NCI-H2227 (cell line): ENCODE measurements at regions not wholly inside any gene's neighbourhood (a gene's known extent, or its start where the extent isn't known, plus 50 kb on each side); places are given as distances from the start of the nearest gene placed in this dataset.
"Not testable (repeated sequence)": the region's sequence is repeated elsewhere in the genome, so short reads cannot be mapped to it uniquely, and the experiment has no call there.

Experiments
- DNase-seq: peaks from one replicate; lab custom pipeline; 2025; ENCODE audit not compliant: unreplicated experiment; lab: John Stamatoyannopoulos, UW

- no peak for DNase-seq
These were observed 1182.3 kb downstream of the EFNA5 start for GRCh38 chr5:106488407-106488806.

- DNase-seq = no peak
These were observed 1189.4 kb downstream of the EFNA5 start for GRCh38 chr5:106481374-106481773.

- no peak for DNase-seq
These were observed 1194.1 kb downstream of the EFNA5 start for GRCh38 chr5:106476630-106477029.

- DNase-seq = no peak
These were observed 1196.7 kb downstream of the EFNA5 start for GRCh38 chr5:106474066-106474465.

GRCh38 chr5:106459541-106459940 lies 1211.2 kb downstream of the EFNA5 start:
- no peak for DNase-seq

GRCh38 chr5:106454651-106455415 lies 1215.9 kb downstream of the EFNA5 start:
- no peak for DNase-seq

- no peak for DNase-seq
These were observed 1216.7 kb downstream of the EFNA5 start for GRCh38 chr5:106454050-106454449.

- DNase-seq = no peak
These were observed 1218.7 kb downstream of the EFNA5 start for GRCh38 chr5:106451998-106452397.

- DNase-seq = no peak
These were observed 1227.0 kb downstream of the EFNA5 start for GRCh38 chr5:106443746-106444145.

- no peak for DNase-seq
These were observed 1235.6 kb downstream of the EFNA5 start for GRCh38 chr5:106435185-106435584.

- DNase-seq = not testable (repeated sequence)
These were observed 1240.0 kb downstream of the EFNA5 start for GRCh38 chr5:106430733-106431132.

- DNase-seq = no peak
These were observed 1247.4 kb downstream of the EFNA5 start for GRCh38 chr5:106423109-106423897.

GRCh38 chr5:106420102-106420501 lies 1250.6 kb downstream of the EFNA5 start:
- DNase-seq = no peak

- no peak for DNase-seq
These were observed 1252.5 kb downstream of the EFNA5 start for GRCh38 chr5:106418196-106418595.

- DNase-seq = no peak
These were observed 1253.2 kb downstream of the EFNA5 start for GRCh38 chr5:106417566-106417965.

GRCh38 chr5:106417163-106417562 lies 1253.6 kb downstream of the EFNA5 start:
- DNase-seq = no peak

GRCh38 chr5:106415541-106415940 lies 1255.2 kb downstream of the EFNA5 start:
- no peak for DNase-seq

- DNase-seq = no peak
These were observed 1256.4 kb downstream of the EFNA5 start for GRCh38 chr5:106414342-106414741.

- DNase-seq = no peak
These were observed 1258.1 kb downstream of the EFNA5 start for GRCh38 chr5:106412606-106413005.

GRCh38 chr5:106408570-106408969 lies 1262.2 kb downstream of the EFNA5 start:
- no peak for DNase-seq

GRCh38 chr5:106408141-106408540 lies 1262.6 kb downstream of the EFNA5 start:
- no peak for DNase-seq

- DNase-seq = no peak
These were observed 1269.2 kb downstream of the EFNA5 start for GRCh38 chr5:106401561-106401960.
